Choroid plexus epithelial cell (primary cell): ENCODE measurements at regions not wholly inside any gene's neighbourhood (a gene's known extent, or its start where the extent isn't known, plus 50 kb on each side); places are given as distances from the start of the nearest gene placed in this dataset.

ENCODE experiments used
- DNase-seq: peaks from one replicate; pipeline ENCODE4 v3.0.0-alpha.2; 2010; ENCODE audit warnings: low read depth
- H3K4me3 ChIP-seq: 2 replicates; pipeline ENCODE4 v1.5.1; 2011; ENCODE audit warnings: low read depth, mild to moderate bottlenecking, control low read depth, low read length, moderate library complexity
- TF ChIP-seq, protein P1 (sequence below): conservative IDR thresholded peaks from 2 replicates; pipeline ENCODE4 v1.5.1; 2011; ENCODE audit warnings: low read depth, mild to moderate bottlenecking, control low read depth, inconsistent platforms, low read length, moderate library complexity

GRCh38 chr15:91609966-91610365, 243.5 kb upstream of the SLCO3A1 start:
- DNase-seq, result no peak
- no peak overlapping the region for H3K4me3 ChIP-seq
- TF ChIP-seq, protein P1, sequence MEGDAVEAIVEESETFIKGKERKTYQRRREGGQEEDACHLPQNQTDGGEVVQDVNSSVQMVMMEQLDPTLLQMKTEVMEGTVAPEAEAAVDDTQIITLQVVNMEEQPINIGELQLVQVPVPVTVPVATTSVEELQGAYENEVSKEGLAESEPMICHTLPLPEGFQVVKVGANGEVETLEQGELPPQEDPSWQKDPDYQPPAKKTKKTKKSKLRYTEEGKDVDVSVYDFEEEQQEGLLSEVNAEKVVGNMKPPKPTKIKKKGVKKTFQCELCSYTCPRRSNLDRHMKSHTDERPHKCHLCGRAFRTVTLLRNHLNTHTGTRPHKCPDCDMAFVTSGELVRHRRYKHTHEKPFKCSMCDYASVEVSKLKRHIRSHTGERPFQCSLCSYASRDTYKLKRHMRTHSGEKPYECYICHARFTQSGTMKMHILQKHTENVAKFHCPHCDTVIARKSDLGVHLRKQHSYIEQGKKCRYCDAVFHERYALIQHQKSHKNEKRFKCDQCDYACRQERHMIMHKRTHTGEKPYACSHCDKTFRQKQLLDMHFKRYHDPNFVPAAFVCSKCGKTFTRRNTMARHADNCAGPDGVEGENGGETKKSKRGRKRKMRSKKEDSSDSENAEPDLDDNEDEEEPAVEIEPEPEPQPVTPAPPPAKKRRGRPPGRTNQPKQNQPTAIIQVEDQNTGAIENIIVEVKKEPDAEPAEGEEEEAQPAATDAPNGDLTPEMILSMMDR, result no peak

DNA sequence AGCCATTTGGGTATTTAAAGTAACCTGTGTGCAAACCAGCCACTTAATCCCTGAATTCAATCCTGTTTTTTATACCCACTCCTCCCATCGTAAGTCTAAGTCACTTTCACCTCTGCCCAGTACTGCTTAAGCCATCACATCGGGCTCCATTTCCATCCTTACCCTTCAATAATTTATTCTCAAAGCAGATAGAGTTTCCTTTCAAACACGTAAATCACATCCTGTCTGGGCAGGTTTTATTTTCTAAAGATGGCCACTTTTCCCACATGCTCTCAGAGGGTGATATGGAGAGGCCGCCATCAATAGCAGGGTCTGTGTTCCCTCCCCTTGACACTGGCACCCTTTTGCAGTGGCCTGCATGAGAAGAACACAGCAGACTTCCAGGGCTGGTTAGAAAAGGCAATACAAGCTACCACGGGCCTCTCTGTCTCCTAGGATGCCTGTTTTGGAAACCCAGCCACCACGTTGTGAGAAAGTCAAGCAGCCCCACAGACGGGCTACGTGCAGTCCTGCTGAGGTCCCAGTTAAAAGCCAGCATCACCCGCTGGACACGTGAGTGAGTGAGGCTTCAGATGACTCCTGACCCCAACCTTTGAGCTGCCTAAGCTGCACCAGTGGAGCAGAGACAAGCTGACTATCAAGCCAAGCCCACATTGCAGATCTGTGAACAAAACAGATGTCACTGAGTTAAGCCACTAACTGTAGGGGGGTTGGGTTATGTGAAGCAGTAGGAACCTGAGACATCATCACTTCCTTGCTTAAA, 241.8 kb upstream of the SLCO3A1 start:
- DNase-seq, result no peak
- TF ChIP-seq, protein P1, result no peak

GRCh38 chr15:91620229-91620628, 233.3 kb upstream of the SLCO3A1 start:
- no peak for DNase-seq
- H3K4me3 ChIP-seq, result no peak overlapping the region
- TF ChIP-seq, protein P1, result no peak

More for the DNA sequence above, 241.8 kb upstream of the SLCO3A1 start:
- no peak overlapping the region for H3K4me3 ChIP-seq

- TF ChIP-seq, protein P1, result no peak
- H3K4me3 ChIP-seq, result no peak overlapping the region
- DNase-seq, result no peak
Measured at GRCh38 chr15:91622235-91622634, 231.3 kb upstream of the SLCO3A1 start.

- H3K4me3 ChIP-seq, result no peak overlapping the region
- TF ChIP-seq, protein P1, result no peak
Measured at GRCh38 chr15:91622711-91623342, 230.7 kb upstream of the SLCO3A1 start.

GRCh38 chr15:91624353-91624968, 229.0 kb upstream of the SLCO3A1 start:
- TF ChIP-seq, protein P1, result no peak
- no peak overlapping the region for H3K4me3 ChIP-seq
- no peak for DNase-seq

More at GRCh38 chr15:91622711-91623342, 230.7 kb upstream of the SLCO3A1 start:
- no peak for DNase-seq
